SK-N-MC (cell line): ENCODE measurements at regions not wholly inside any gene's neighbourhood (a gene's known extent, or its start where the extent isn't known, plus 50 kb on each side); places are given as distances from the start of the nearest gene placed in this dataset.

ENCODE experiments used
- DNase-seq: peaks from one replicate; pipeline ENCODE4 v3.0.0-alpha.2; 2011; ENCODE audit warnings: low read depth, low spot score
- H3K27ac ChIP-seq: fragments of 200-600 bp; sonication (generic); 2 replicates; pipeline ENCODE4 v1.5.1; 2016; ENCODE audit warnings: mixed run types
- H3K36me3 ChIP-seq: fragments of 200-600 bp; sonication (generic); 2 replicates; pipeline ENCODE4 v1.6.1; 2017; ENCODE audit warnings: antibody characterized with exemption, low read length, mixed read lengths; ENCODE audit not compliant: insufficient read depth
- H3K4me3 ChIP-seq: fragments of 200-600 bp; sonication (generic); 2 replicates; pipeline ENCODE4 v1.5.1; 2016
- H3K9ac ChIP-seq: fragments of 200-600 bp; sonication (generic); 2 replicates; pipeline ENCODE4 v1.8.0; 2017; ENCODE audit warnings: mixed run types, mixed read lengths; ENCODE audit not compliant: insufficient read length
- H3K9me3 ChIP-seq: fragments of 200-600 bp; sonication (generic); 2 replicates; pipeline ENCODE4 v1.6.1; 2017; ENCODE audit warnings: low read depth, mild to moderate bottlenecking, antibody characterized with exemption, low read length, moderate library complexity, mixed read lengths
- EZH2 ChIP-seq: fragments of 200-600 bp; sonication (generic); IDR thresholded peaks from one replicate; pipeline ENCODE4 v1.6.1; 2017; ENCODE audit warnings: antibody characterized with exemption
- FOXP2 ChIP-seq: optimal IDR thresholded peaks from 2 replicates; pipeline ENCODE3; 2011; ENCODE audit warnings: mild to moderate bottlenecking, moderate library complexity; ENCODE audit not compliant: insufficient read depth; ENCODE audit errors: extremely low read length, control extremely low read depth
- POLR2AphosphoS5 ChIP-seq: IDR thresholded peaks from 2 replicates; pipeline ENCODE4 v1.6.1; 2012; ENCODE audit warnings: mild to moderate bottlenecking, low read depth, low read length, borderline replicate concordance

GRCh38 chr18:77377813-77378212 lies 128.2 kb downstream of the GALR1 start:
- TF ChIP-seq POLR2AphosphoS5 (no peak), FOXP2 (no peak), EZH2 (no peak)
- no peak for DNase-seq
- no peaks in the 10 kb centered on the region for H3K36me3 ChIP-seq

DNA sequence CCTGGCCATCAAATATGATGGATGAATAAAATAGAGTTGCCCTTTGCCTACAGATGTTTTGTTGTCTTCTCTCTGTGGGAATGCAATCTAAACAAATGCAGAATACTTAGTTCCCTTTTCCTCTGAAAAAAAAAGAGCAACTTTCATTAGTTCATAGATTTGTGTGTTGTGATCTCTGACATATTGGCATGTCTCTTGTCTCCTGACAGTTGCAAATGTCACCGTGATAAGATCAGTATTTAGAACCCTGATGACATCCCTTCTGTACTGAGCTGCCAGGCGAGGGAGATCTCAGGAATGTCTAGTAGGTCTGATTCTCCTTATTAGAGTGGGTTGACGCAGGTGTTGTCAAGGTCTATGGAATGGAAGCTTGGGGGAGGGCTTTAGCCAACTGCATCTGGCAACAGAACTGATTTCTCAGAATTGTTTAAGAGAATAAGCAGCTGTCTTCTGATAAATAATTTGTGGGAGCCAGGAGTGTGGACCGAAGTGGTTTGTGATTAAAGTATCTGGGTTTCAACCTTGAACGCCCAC lies 130.4 kb downstream of the GALR1 start:
- Histone ChIP-seq H3K4me3 (no peak overlapping the region), H3K9me3 (no peaks in the 10 kb centered on the region), H3K36me3 (no peaks in the 10 kb centered on the region), H3K27ac (no peak overlapping the region), H3K9ac (no peak overlapping the region)
- no peak for TF ChIP-seq POLR2AphosphoS5
- TF ChIP-seq FOXP2: no peak
- no peak for TF ChIP-seq EZH2
- no peak for DNase-seq

More at GRCh38 chr18:77377813-77378212, 128.2 kb downstream of the GALR1 start:
- H3K9me3 ChIP-seq: no peaks in the 10 kb centered on the region
- no peak overlapping the region for H3K4me3 ChIP-seq
- no peak overlapping the region for H3K9ac ChIP-seq
- no peak overlapping the region for H3K27ac ChIP-seq

DNA sequence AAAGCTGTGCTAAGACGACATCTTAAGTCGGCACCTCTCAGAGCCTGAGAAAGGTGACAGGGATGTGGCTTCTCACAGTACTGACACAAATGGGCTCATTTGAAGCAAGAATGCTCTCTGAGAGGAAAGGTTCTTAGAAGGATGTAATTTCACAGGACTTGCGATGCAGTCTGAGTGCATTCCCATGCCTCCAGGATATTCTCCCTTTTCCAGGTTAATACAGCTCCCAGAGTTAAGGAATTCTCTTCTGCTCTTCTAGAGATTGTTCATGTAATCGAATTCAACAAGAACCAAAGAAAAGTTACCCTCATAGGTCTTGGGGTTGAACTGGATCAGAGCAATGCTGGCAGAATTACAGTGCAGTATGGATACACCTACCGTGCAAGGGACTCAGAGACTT lies 131.0 kb downstream of the GALR1 start:
- no peak for TF ChIP-seq EZH2
- no peak for TF ChIP-seq FOXP2
- no peak for TF ChIP-seq POLR2AphosphoS5
- DNase-seq: no peak
- H3K9me3 ChIP-seq: no peaks in the 10 kb centered on the region

DNA sequence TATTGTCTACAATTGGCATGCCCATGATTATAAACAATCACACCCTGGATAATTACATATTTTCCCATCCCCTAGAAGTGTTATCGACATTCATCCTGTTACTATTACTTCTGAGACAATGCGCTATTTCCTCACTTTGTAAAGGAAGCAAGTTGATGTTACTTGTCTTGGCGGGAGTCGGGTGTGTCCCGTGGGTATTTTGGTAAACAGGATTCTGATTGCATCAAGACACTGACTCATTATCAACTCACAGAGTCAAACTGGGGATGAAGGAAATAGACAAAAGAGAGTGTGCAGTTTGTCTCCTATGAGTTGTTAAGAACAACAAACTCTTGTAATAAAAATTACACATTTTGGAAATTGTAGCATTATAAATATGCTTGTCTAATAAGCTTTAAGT lies 142.7 kb downstream of the GALR1 start:
- DNase-seq: no peak
- Histone ChIP-seq H3K9me3 (no peaks in the 10 kb centered on the region), H3K27ac (no peak overlapping the region), H3K4me3 (no peak overlapping the region), H3K36me3 (no peaks in the 10 kb centered on the region), H3K9ac (no peak overlapping the region)
- no peak for TF ChIP-seq EZH2
- TF ChIP-seq POLR2AphosphoS5: no peak
- no peak for TF ChIP-seq FOXP2

More for the DNA sequence above, 131.0 kb downstream of the GALR1 start:
- no peak overlapping the region for H3K9ac ChIP-seq
- H3K27ac ChIP-seq: no peak overlapping the region
- no peaks in the 10 kb centered on the region for H3K36me3 ChIP-seq
- H3K4me3 ChIP-seq: no peak overlapping the region

DNA sequence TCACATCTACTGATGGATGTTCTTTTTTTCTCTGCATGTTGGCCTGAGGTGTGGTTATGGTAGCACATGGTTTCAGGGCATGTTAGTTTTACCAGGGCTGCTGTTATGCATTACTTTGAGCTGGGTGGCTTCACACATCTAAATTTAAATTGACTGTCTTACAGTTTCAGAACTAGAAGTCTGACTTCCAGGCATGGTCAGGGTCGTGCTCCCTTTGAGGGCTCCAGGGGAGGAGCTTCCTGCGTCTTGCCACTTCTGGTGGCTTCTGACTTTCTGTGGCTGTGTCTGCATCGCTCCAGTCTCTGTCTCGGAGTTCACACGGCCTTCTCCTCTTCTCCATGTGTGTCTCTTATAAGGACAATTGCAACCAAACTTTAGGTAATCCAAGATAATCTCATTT lies 143.9 kb downstream of the GALR1 start:
- H3K9me3 ChIP-seq: no peaks in the 10 kb centered on the region
- no peaks in the 10 kb centered on the region for H3K36me3 ChIP-seq
- no peak overlapping the region for H3K27ac ChIP-seq
- no peak overlapping the region for H3K4me3 ChIP-seq
- H3K9ac ChIP-seq: no peak overlapping the region
- TF ChIP-seq FOXP2: no peak
- no peak for TF ChIP-seq POLR2AphosphoS5
- TF ChIP-seq EZH2: no peak
- DNase-seq: no peak

- no peaks in the 10 kb centered on the region for H3K36me3 ChIP-seq
- no peak for DNase-seq
- H3K9ac ChIP-seq: no peak overlapping the region
- TF ChIP-seq FOXP2 (no peak), POLR2AphosphoS5 (no peak), EZH2 (no peak)
- H3K4me3 ChIP-seq: no peak overlapping the region
- no peak overlapping the region for H3K27ac ChIP-seq
- H3K9me3 ChIP-seq: no peaks in the 10 kb centered on the region
Measured at GRCh38 chr18:77395953-77396352, 146.3 kb downstream of the GALR1 start.

DNA sequence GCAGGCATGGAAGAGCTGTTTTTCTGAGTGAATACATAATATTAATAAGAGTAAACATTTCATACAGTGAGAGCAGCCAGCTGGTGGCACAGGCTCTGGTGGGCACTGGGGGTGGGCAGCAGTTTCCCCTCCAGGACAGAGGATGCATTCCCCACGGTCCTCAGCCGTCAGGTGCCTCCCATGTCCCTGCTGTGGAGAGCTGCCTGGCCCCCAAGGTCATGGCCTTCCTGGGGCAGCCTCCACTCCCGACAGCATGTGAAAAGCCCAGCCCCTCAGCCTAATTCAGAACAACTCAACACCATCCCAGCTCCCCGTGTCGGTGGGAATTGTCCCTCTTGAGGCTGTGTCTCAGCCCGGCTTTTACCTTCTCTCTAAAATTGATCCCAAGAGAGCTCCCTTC lies 147.4 kb downstream of the GALR1 start:
- Histone ChIP-seq H3K9ac (no peak overlapping the region), H3K27ac (no peak overlapping the region), H3K36me3 (no peaks in the 10 kb centered on the region), H3K9me3 (no peaks in the 10 kb centered on the region), H3K4me3 (no peak overlapping the region)
- DNase-seq: no peak
- no peak for TF ChIP-seq FOXP2
- TF ChIP-seq POLR2AphosphoS5: no peak

- H3K27ac ChIP-seq: no peak overlapping the region
- no peak overlapping the region for H3K4me3 ChIP-seq
- TF ChIP-seq FOXP2 (no peak), EZH2 (no peak), POLR2AphosphoS5 (no peak)
- H3K9me3 ChIP-seq: no peaks in the 10 kb centered on the region
- no peaks in the 10 kb centered on the region for H3K36me3 ChIP-seq
- DNase-seq: no peak
- H3K9ac ChIP-seq: no peak overlapping the region
Measured at GRCh38 chr18:77397617-77398016, 148.0 kb downstream of the GALR1 start.

DNA sequence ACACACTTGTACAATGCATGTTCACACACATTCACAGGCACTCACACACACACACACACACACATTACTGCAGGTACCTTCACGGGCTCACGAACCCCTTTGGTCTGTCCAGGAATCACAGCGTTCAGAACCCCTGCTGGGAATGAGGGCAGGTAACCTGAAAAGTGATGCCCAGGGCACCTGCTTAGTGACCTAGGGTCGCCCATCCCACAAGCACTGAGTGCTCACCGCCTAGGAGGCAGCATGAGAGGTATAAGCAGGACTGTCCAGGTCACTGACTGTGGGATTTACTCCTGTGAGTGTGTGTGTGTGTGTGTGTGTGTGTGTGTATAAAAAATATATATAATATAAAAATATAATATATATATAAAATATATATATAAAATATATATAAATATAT lies 150.9 kb downstream of the GALR1 start:
- TF ChIP-seq FOXP2: no peak
- TF ChIP-seq EZH2: no peak
- TF ChIP-seq POLR2AphosphoS5: no peak
- H3K27ac ChIP-seq: no peak overlapping the region
- no peak overlapping the region for H3K9ac ChIP-seq
- H3K4me3 ChIP-seq: no peak overlapping the region
- no peaks in the 10 kb centered on the region for H3K36me3 ChIP-seq
- no peak for DNase-seq
- H3K9me3 ChIP-seq: no peaks in the 10 kb centered on the region
